GM18505 (cell line): ENCODE measurements at regions not wholly inside any gene's neighbourhood (a gene's known extent, or its start where the extent isn't known, plus 50 kb on each side); places are given as distances from the start of the nearest gene placed in this dataset.

Experiments used
- ATAC-seq: cut with Tn5 transposase; IDR thresholded peaks from one replicate; pipeline ENCODE4 v1.9.1; 2021; ENCODE audit not compliant: unreplicated experiment
- POLR2A ChIP-seq: IDR thresholded peaks from 4 replicates; pipeline ENCODE4 v1.6.1; 2011; ENCODE audit warnings: borderline replicate concordance; ENCODE audit not compliant: insufficient read depth, insufficient read length; ENCODE audit errors: extremely low read depth

DNA sequence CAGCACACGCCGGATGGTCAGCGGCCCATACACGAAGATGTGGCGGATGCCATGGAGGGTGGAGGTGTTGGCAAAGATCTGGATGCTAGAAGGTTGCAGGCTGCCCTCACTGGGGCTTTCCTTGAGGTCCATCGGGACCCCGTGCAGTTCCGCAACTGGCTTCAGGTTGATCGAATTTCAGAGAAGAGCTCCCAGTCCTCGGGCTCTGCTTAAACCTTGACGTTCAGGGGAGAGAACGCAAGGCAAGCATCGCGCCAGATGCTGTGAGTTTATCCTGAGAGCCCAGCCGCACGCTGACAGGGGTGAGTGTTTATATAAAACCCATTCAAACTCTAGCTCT, 98.7 kb upstream of the CCL2 start:
- ATAC-seq = no peak
- no peak for TF ChIP-seq POLR2A

DNA sequence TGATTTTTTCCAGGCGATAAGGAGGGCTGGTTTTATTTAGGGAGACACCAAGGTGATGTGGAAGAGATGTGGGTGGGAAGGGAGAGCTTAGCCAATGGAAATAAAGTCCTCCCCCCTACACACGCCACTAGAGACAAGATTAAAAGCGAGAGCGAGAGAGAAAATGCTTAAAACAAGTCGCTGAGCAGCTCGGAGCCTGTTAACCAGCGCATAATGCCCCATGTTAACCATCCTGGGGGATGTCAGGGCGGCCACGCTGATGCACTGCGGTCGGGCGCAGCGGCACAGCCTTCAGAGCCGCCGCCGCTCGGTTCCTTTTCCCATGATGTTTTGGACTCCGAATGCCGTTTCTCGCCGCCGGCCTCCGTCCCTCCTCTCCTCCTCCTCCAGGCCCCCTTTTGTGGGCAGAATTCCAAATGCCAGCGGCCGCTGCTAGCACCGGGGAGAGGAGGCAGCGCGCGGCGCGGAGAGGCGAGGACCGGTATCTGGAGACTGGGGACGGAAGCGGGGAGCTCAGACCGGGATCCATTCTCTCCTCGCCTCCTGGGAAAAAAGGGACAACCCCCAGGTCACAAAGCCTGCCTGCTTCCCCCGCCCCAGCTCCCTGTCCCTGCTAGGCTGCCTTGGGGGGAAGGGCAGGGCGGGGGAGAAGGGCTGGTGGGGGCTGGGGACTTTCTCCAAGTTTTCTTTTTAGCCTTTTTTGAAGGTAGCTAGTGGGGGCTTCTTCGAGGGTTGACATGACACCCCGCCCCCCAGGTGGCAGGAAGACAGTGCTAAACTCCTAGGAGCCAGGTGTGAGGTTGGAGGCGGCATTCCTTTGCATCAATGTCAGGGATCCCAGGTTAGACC, 98.1 kb upstream of the CCL2 start:
- no peak for TF ChIP-seq POLR2A

DNA sequence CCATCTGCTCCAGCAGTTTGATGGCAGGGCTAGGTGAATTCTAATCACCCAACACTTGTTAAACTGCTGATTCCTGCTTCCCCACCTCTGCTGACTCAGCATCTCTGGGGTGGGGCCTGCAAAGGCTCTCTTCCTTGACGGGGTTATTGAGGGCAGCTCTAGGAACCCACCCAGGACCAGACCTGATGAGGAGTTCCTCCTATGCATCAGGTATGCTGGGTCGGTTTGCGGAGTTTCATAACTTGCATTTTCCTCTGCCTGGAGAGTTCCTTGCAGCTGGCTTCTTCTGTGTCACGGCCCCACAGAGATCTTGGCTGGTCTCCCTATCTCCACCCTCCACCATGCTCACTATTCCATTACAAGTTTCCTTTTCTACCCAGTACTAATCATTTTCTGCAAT, 93.4 kb upstream of the CCL2 start:
- no peak for ATAC-seq
- no peak for TF ChIP-seq POLR2A

More for the DNA sequence above, 98.1 kb upstream of the CCL2 start:
- ATAC-seq = no peak

DNA sequence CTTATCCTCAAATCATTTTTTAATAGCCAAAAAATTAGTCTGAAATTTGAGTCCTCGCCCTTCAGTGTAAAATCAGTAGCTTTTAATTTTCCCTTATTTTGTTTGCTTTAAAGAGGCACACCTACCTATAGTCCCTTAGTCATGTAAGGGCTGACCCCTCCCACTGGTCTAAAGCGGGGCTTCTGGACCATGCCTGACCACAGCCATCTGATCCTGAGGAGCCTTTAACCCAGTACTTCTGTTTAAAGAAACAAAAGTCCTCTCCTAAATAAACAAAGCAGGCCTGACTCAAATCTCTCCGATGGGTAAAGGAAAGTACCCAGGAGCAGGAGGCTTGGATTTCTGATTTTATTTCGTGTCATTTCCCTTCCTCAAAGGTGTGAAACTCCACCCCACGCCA, 92.0 kb upstream of the CCL2 start:
- no peak for TF ChIP-seq POLR2A
- ATAC-seq = no peak

DNA sequence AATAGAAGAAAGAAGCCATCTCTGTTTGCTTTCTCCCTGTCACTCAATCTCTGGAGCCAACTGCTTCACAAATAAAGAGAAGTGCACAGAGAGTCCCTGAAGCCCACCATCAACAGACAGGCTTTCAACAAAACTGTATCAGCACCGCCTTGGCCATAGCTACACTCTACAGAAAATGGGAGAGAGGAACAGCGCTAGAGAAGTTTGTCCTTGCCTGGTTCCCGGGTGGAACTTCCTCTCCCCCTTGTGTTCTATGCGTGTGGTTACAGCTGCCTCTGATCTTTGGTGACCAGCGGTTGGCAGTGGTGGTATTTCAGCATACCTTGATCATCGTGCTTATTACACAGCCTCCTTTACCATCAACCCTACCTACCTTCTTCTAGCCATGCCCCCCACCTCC, 91.4 kb upstream of the CCL2 start:
- TF ChIP-seq POLR2A = no peak
- no peak for ATAC-seq

DNA sequence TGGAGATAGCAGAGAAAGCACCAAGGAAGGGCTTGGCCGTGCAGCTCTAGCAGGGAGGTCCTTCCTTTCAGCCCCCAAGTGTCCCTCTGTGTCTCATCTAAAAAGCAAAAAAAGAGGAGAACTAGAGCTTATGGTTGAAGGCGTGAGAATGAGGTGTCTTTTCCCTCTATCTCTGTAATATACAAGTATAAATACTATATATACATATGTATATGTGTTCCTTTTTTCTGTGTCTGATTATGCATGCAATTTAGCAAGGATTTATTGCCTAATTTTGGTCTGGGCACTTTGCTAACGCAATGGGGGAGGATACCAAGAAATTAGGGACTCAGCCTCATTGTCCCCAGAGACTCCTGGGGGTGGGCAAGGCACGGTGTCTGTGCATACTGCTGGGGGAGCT, 90.2 kb upstream of the CCL2 start:
- TF ChIP-seq POLR2A = no peak
- no peak for ATAC-seq

DNA sequence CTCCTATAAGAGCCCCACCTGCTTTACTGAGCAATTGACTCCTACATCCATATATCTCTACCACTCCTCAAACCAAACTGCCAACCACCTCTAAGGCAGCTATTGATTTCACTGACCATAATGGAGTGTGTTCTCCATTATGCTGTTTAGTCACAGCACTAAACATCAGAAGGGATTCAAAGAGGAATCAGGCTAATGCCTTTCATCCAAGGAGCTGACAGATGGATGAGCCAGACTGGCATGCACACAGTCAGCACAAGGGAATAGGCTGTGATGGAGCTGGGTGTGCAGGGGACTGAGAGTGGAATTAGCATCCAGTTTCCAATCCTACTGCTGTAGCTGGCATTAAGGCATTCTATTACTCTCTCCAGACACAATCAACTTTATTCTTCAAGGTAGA, 88.7 kb upstream of the CCL2 start:
- no peak for ATAC-seq
- no peak for TF ChIP-seq POLR2A

DNA sequence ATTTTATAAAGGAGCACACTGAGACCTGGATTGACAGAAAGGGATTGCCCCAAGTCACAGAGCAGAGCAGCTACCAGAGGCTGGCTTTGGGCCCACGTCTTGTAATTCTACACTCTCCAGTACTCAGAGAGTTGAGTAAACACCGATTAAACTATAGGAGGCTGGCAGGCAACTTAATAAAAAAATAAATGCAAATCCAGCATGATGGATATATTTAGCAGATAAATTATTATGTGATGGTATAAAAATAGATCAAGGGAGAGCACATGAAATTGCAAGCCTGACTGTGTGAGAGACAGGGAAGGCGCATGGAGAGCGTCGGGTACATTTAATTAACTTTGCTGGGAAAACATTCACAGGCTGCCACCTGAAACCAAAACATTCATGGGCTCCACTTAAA, 87.7 kb upstream of the CCL2 start:
- no peak for ATAC-seq
- no peak for TF ChIP-seq POLR2A

DNA sequence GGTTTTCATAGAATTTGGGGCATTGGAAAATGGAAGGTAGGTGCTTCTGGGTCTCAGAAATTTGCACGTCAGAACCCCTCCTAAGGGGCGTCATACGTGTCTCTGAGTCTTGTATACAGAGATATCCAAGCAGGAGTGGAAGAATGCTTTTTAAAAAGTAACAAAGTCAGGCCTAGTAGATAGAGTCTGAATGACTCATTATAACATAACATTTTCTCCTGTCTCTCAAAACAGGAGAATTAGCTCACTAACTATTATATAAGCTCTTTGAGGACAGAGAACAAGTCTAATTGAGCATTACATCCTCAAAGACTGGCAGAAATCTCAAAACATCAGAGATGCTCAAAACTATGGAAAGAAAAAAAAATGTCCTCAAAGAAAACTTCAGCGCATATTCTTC, 86.1 kb upstream of the CCL2 start:
- TF ChIP-seq POLR2A = no peak
- ATAC-seq = no peak

DNA sequence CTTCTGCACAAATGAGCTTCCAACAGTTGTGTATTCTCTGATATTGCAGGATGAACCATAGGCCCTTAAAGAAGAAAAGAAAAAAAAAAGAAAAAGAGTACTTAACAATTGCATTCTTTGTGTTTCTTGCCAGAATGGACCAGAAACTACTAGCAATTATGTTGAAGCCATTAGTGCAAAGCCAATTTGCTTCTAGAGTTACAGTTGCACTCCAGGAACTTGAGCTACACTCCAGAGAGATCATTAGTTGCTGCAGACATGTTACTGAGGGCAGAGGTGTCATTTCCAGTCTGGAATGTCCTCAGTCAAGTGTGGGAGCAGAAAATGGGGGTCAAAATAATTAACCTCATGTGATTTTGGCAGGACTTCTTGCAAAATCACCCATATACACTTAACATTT, 85.6 kb upstream of the CCL2 start:
- TF ChIP-seq POLR2A = no peak
- no peak for ATAC-seq

DNA sequence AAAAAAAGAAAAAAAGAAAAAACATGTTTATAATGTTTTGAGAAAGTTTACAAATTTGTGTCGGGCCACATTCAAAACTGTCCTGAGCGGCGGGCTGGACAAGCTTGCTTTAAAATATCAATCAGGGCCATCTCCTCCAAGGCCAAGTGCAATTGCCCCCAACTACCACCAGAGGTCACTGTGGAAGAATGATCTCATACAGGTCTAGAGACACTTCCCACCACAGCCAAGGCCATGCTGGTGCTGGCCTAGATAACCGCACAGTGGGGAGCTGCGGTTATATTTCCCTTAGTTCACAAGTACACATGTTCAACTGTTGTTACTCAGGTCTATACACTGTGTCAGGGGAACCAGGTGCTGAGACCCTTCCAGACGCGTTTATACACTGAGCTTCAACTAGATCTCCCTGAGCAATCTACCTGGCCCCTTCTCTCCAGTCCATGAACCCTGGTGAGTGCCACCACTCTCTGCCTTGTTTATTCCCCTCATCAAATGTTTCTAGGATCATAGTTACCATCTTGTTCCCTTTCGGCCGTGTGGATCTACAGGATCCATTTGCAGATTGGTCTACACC, 83.8 kb upstream of the CCL2 start:
- no peak for TF ChIP-seq POLR2A
- ATAC-seq = no peak

DNA sequence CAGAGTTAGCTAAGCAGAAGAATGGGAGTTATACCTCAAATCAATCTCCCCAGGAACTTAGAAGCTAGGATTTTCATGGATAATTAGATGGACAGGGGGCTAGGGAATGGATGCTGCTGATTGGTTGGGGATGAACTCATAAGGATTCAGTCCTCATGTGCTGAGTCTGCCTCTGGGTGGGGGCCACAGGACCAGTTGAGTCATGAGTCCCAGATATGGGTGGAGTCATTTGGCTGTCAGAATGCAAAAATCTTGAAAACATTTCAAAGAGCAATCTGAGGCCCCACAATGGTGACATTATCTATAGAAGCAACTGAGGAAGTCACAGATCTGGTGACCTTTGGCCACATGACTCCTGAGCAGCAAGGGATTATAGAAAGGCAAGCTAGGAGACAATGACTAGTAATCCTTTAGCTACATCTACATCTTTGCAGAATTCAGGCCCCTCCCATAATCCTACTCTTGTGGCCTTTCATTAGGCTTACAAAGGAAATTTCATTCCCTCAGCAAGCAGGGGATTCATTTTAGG, 82.6 kb upstream of the CCL2 start:
- ATAC-seq = no peak
- no peak for TF ChIP-seq POLR2A

DNA sequence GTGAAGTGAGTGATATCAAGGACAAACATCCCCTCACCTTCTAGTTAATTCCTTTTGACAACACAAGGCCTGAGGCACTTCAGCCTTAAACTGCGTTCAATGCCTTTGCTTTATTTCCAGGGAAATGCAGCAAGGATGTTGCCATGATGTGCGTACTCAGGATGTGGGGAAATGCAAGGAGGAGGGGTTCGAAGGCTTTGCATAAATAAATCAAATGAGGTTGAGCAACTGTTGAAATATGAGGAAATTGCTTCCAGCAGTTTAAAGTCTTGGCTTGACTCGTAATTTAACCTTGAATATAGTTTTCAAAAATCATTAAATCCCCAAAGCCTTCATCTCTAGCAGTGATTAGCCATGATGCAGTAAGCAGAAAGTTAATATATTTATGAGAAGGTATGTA, 81.8 kb upstream of the CCL2 start:
- ATAC-seq = no peak
- TF ChIP-seq POLR2A = no peak

DNA sequence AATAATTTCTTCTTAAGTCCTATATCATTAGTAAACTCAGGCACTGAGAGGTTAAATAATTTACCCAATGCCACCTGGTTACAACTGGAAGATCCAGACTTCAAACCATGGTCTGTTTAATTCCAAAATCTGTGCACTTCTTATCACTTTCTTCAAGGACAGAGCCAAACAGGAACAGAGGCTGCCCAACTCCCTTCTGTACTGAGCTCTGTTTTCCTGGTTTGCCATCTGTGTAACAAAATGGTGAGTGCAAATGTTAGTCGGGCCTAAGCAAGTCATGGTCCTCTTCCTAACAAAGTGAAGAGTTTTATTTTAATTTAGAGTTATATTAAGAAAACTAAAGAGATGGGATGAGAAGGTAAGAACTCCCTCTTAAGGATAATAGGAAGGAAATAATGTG, 80.6 kb upstream of the CCL2 start:
- ATAC-seq = no peak
- TF ChIP-seq POLR2A = no peak
